Right lobe of liver (tissue), 4 donors: ENCODE measurements at regions not wholly inside any gene's neighbourhood (a gene's known extent, or its start where the extent isn't known, plus 50 kb on each side); places are given as distances from the start of the nearest gene placed in this dataset.

Experiments
- POLR2A ChIP-seq: fragments of 450-650 bp; IDR thresholded peaks from one replicate; pipeline ENCODE4 v1.6.1; 2017; ENCODE audit warnings: antibody characterized with exemption, mild to moderate bottlenecking
- TF ChIP-seq, protein P1 (sequence below), 4 donors: fragments of 200-600 bp in 3 of 4; fragments of 450-650 bp in 1 of 4; IDR thresholded peaks; one replicate each; pipeline versions ENCODE4 v1.5.1 to v1.8.0; 2016 to 2022; ENCODE audit warnings: antibody characterized with exemption in 4 of 4, mild to moderate bottlenecking in 2 of 4
- donor health status: DM: no; HTN: no; CAD: no.
- donor health status: DM: no; HTN: no; CAD: no.
- donor health status: DM: no; HTN: yes; CAD: no.

DNA sequence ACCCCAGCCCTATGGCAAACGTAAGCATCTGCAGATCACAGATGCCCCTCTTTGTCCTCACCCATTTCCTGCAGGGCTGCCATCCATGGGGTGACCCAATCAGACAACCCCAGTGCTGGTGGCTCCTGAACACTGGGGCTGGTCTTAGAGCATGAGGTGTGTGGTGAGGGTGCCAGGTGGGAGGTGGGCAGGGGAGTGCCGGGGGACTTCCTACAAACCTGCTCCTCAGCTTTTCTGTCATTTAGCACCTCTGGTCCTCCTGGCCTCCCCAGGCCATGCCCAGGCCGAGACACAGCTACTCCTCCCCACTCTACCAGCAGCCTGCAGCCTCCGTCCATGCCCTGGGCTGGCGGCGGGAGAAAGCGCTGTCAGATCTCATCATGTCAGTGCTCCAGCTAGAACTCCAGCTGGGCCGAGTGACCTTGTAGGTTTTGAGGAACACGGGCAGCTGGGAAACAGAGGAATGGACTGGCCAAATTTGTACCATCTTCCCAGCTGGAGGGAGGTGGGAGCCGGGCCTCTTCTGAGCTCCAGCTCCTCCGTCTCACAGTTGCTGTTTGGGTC, 157.7 kb upstream of the NECTIN1 start:
- no peak for TF ChIP-seq POLR2A
- TF ChIP-seq, protein P1, sequence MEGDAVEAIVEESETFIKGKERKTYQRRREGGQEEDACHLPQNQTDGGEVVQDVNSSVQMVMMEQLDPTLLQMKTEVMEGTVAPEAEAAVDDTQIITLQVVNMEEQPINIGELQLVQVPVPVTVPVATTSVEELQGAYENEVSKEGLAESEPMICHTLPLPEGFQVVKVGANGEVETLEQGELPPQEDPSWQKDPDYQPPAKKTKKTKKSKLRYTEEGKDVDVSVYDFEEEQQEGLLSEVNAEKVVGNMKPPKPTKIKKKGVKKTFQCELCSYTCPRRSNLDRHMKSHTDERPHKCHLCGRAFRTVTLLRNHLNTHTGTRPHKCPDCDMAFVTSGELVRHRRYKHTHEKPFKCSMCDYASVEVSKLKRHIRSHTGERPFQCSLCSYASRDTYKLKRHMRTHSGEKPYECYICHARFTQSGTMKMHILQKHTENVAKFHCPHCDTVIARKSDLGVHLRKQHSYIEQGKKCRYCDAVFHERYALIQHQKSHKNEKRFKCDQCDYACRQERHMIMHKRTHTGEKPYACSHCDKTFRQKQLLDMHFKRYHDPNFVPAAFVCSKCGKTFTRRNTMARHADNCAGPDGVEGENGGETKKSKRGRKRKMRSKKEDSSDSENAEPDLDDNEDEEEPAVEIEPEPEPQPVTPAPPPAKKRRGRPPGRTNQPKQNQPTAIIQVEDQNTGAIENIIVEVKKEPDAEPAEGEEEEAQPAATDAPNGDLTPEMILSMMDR (IDR thresholded peaks at IDR 0.05) = no peak
